GM21723 (cell line): ENCODE measurements at regions not wholly inside any gene's neighbourhood (a gene's known extent, or its start where the extent isn't known, plus 50 kb on each side); places are given as distances from the start of the nearest gene placed in this dataset.
"Not testable (repeated sequence)": the region's sequence is repeated elsewhere in the genome, so short reads cannot be mapped to it uniquely, and the experiment has no call there.

ENCODE experiments used
- ATAC-seq: cut with Tn5 transposase; IDR thresholded peaks from one replicate; pipeline ENCODE4 v1.9.1; 2021; ENCODE audit warnings: mild to moderate bottlenecking, moderate library complexity; ENCODE audit not compliant: unreplicated experiment

- ATAC-seq, result peak; percentile 12
Observed at GRCh38 chr1:67610450-67610849, 74.6 kb upstream of the GADD45A start.

GRCh38 chr1:67611846-67612245, 73.2 kb upstream of the GADD45A start:
- no peak for ATAC-seq

- ATAC-seq, result no peak
Observed at GRCh38 chr1:67612788-67613241, 72.2 kb upstream of the GADD45A start.

- not testable (repeated sequence) for ATAC-seq
Observed at GRCh38 chr1:67613479-67613878, 71.5 kb upstream of the GADD45A start.

DNA sequence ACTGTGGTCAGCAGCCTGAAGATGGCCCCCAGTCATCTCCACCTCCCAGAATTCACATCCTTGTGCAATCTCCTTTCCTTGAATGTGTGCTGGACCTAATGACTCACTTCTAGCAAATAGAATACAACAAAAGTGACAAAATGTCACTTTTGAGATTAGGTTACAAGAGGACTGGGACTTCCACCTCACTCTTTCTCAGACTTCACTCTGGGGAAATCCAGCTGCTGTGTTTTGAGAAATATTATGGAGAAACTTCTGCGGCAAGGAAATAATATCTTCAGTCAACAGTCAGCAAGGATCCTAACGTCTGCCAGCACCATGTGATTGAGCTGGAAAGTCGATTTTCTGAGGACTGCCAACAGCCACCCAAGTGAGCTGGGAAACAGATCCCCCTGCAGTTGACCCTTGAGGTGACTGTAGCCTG, 70.5 kb upstream of the GADD45A start:
- ATAC-seq, result no peak

DNA sequence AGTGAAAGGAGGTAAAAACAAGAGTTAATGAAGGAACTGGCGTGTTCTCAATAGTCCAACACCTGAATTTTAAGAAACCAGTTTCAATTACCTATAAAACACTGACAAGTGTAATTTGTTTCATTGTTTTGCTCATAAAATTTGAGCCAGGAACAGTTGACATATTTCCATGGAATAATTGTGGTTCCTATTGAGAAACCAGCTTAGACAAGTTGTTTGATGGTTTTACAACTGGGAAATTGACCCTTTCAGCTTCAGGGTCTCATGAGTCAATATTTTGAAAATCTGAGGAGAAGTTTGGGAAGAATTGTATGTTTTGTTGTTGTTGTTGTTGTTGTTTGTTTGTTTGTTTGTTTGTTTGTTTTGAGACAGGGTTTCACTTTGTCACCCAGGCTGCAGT, 69.1 kb upstream of the GADD45A start:
- no peak for ATAC-seq

DNA sequence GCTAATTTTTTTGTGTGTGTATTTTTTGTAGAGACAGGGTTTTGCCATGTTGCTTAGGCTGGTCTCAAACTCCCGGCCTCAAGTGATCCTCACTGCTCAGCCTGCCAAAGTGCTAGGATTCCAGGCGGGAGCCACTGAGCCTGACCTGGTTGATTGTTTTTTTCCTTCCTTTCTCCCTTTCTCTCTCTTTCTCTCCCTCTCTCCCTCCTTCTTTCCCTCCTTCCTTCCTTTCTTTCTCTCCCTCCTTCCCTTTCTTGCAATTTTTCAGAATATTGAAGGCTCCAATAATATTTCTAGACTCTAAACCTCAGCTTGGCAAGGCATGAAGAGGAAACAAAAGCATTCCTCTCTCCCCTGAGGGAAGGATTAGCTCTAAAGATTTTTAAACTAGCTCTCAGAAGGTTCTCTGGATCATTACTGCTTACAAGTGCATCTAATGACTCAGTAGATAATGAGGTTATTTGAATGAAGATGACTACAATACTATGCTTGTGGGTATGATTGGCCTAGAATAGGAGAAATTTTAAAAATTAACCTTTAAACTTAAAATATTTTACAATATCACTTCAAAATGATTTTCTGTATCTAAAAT, 68.5 kb upstream of the GADD45A start:
- ATAC-seq, result no peak

- no peak for ATAC-seq
Observed at GRCh38 chr1:67618285-67619018, 66.5 kb upstream of the GADD45A start.

DNA sequence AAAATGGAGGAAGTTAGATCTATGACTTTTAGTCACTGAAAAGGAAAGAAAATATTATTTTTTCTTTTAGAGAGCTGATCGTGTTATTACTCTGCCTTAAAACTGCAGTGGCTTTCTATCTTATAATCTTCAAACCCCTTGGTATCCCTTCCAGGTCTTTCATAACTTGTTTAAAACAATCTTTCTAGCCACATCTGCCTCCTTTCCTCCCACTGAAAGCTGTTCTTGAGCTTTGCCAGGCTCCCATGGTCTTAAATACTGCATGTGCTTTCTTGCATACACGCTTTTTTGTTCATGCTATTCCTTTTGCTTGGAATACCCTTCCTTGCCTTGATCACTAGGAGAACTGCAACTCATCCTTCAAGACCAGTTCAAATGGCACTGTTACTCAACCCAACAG, 65.9 kb upstream of the GADD45A start:
- no peak for ATAC-seq

- no peak for ATAC-seq
Observed at GRCh38 chr1:67623906-67624305, 61.1 kb upstream of the GADD45A start.

- no peak for ATAC-seq
Observed at GRCh38 chr1:67624680-67625079, 60.3 kb upstream of the GADD45A start.

GRCh38 chr1:67626090-67626860, 58.7 kb upstream of the GADD45A start:
- ATAC-seq, result no peak

DNA sequence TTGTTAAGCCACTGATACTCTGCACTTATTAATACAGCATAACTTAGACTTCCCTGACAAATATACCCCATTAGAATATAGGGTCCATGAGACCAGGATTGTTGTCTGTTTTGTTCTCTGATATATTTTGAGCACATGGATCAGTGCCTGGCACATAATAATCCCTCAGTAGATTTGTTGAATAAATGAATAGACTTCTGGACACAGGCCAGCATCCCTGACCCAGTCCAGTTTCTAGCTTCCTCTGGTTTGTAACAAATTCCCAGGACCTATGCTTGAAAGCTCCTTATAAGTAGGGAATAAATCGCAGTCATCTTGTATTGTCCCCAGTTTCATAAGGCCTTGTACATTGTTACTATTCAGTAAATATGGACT, 58.2 kb upstream of the GADD45A start:
- ATAC-seq, result no peak

- no peak for ATAC-seq
Observed at GRCh38 chr1:67627336-67627735, 57.7 kb upstream of the GADD45A start.

DNA sequence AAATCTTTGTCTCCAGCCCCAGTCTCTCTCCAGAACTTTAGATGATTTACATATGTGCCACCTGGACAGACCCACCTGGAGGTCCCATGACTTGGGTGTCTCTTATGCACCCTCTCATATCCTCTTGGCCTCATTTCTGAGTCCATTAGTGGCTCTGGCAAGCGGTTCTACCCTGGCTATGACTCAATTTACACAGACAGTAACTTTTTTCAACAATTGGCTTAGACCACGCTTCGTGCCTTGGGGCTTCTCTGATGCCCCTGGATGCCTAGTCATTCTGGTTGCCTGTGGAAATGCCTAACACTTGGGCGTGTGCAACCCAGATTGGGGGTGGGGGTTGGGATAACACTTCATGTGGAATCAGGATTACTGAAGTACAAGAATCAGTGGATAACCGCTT, 57.1 kb upstream of the GADD45A start:
- ATAC-seq, result no peak

GRCh38 chr1:67629370-67630075, 55.5 kb upstream of the GADD45A start:
- no peak for ATAC-seq

DNA sequence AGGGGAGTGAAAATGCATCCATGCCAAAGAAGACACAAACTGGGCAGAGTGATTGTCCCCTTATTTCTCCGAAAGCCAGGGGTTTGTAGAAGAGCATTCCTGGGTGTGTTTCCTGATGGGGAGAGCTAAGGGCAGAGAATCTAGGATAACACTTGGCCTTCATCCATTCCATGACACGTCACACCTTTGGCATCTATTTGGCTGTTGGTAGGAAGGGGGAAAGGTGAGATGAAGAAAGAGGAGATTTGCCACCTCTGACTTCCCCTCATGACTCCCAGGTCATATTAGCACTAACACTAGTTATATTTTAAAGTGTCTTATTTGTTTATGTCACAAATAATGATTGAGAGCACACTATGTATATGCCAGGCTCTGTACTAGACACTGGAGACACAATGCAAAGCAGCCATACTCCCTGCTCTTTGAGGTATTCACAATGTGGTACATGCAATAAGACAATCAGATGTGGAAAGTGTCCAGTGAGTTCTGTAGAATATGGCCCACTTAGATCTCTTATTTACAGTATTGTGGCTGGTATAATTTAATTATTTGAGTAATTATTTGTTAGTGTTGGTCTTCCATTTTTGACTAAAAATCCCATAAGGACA, 54.5 kb upstream of the GADD45A start:
- no peak for ATAC-seq

DNA sequence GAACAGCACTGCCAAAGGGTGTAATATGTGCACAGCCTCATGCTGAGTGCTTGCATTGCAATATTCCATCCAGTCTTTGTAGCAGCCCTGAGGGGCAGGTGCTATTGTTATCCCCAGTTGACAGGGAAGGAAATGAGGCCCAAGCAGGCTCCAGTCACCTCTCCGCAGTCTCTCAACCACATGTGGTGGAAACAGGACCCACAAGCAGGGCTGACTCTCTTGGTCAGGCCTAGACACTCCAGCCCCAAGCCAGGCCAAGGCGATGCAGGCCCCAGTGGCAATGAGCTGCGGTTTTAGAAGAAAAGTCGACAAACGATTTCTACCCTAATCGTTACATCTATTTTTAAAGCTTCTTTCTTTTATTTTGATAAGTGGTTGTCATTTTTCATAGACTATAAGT, 52.6 kb upstream of the GADD45A start:
- ATAC-seq, result no peak

DNA sequence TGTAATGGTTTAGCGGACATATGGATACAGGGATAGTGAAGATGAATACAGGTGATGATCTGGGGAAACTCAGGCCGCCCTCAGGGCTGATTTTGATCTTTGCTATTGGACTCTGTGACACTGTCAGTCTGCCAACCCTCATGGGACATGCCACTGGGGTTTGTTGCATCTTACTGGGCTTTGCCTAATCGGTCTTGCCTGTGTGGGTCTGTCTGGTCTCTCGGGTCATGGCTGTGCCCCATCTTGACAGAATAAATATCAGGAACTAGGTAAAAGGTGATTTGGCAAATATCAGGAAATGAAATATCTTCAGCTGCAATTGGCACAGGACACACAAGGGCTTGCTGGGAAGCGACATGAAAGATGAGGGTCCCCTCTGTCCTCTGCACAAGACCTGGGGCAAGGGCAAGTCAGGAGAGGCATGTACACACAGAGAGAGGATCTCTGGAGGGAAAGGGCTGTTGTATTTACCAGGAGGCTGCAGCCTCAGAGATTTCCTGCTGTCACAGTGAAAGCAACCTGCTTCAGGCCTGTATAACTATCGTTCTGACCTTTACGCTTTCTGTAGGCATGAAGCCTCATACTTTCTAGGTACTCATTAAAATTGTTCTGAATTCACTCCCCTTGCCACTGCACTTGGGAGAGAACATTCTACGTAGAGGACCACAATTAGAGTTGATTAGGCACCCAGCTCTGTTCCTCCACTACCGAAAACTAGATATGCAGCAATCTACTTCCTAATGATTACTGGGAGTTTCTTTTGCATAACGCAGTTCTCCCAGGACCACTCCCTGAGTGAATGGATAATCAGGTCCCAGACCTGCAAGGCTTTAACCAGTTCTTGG, 52.0 kb upstream of the GADD45A start:
- ATAC-seq, result no peak

- ATAC-seq, result no peak
Observed at GRCh38 chr1:67634396-67634935, 50.5 kb upstream of the GADD45A start.
